IMR-90 (cell line): ENCODE measurements at regions not wholly inside any gene's neighbourhood (a gene's known extent, or its start where the extent isn't known, plus 50 kb on each side); places are given as distances from the start of the nearest gene placed in this dataset.

Experiments used
- ATAC-seq: fragments of 200-7000 bp; cut with Tn5 transposase; 2 replicates; pipeline ENCODE4 v1.9.1; 2020; ENCODE audit warnings: low read depth, mild to moderate bottlenecking, moderate library complexity
- BruUV-seq: library from RNA; stranded (reverse); fragments of 400-500 nt; replicated peaks from 2 replicates; lab custom pipeline; 2021; lab: Mats Ljungman, UMichigan
- CTCF ChIA-PET: fragments of 300-600 bp; formaldehyde crosslinking; extraction: SDS; loops from one replicate; lab custom pipeline; 2021; ENCODE audit warnings: antibody characterized with exemption; lab: Yijun Ruan, JAX
- POLR2A ChIA-PET: fragments of 300-600 bp; sonication (Branson Sonifier 250); formaldehyde crosslinking; loops from one replicate; lab custom pipeline; 2022; ENCODE audit warnings: antibody characterized with exemption; ENCODE audit not compliant: unreplicated experiment; lab: Charles Lee
- DNase-seq: peaks from one replicate; pipeline ENCODE4 v3.0.0; 2013
- H2AFZ ChIP-seq: replicated peaks from 2 replicates; pipeline ENCODE3; 2013; ENCODE audit warnings: low read length, mild to moderate bottlenecking; ENCODE audit not compliant: poor library complexity
- H2AK5ac ChIP-seq: 2 replicates; pipeline ENCODE4 v1.6.1; 2013; ENCODE audit warnings: low read depth, low read length, inconsistent platforms
- H2AK9ac ChIP-seq: replicated peaks from 2 replicates; pipeline ENCODE3; 2013; ENCODE audit warnings: mild to moderate bottlenecking, low read depth, low read length, moderate library complexity; ENCODE audit not compliant: poor library complexity
- H2BK120ac ChIP-seq: 2 replicates; pipeline ENCODE4 v1.6.1; 2013; ENCODE audit warnings: low read depth, low read length, inconsistent platforms
- H2BK15ac ChIP-seq: 3 replicates; pipeline ENCODE4 v1.6.1; 2013; ENCODE audit warnings: low read depth, low read length, inconsistent platforms
- H2BK20ac ChIP-seq: 2 replicates; pipeline ENCODE4 v1.6.1; 2013; ENCODE audit warnings: low read depth, mild to moderate bottlenecking, inconsistent platforms, low read length, moderate library complexity
- H2BK5ac ChIP-seq: 2 replicates; pipeline ENCODE4 v1.6.1; 2013; ENCODE audit warnings: mild to moderate bottlenecking, low read depth, low read length, inconsistent platforms; ENCODE audit not compliant: poor library complexity, severe bottlenecking
- H3K14ac ChIP-seq: replicated peaks from 2 replicates; pipeline ENCODE4 v1.6.1; 2013; ENCODE audit warnings: low read depth, low read length, inconsistent platforms
- H3K18ac ChIP-seq: 2 replicates; pipeline ENCODE4 v1.6.1; 2013; ENCODE audit warnings: low read depth, low read length, control low read depth
- H3K23ac ChIP-seq: 2 replicates; pipeline ENCODE4 v1.6.1; 2013; ENCODE audit warnings: low read depth, low read length, inconsistent platforms
- H3K27ac ChIP-seq: 2 replicates; pipeline ENCODE4 v1.5.1; 2013; ENCODE audit warnings: mild to moderate bottlenecking, control low read depth, low read length; ENCODE audit not compliant: insufficient read depth
- H3K27me3 ChIP-seq: 2 replicates; pipeline ENCODE4 v1.6.1; 2013; ENCODE audit warnings: low read length; ENCODE audit not compliant: control insufficient read depth, insufficient read depth
- H3K36me3 ChIP-seq: 2 replicates; pipeline ENCODE4 v1.6.1; 2013; ENCODE audit warnings: low read length, mixed read lengths; ENCODE audit not compliant: control insufficient read depth, insufficient read depth
- H3K4ac ChIP-seq: 2 replicates; pipeline ENCODE4 v1.6.1; 2013; ENCODE audit warnings: low read depth, low read length, inconsistent platforms
- H3K4me1 ChIP-seq: 2 replicates; pipeline ENCODE4 v1.6.1; 2013; ENCODE audit warnings: low read length, mixed read lengths; ENCODE audit not compliant: control insufficient read depth, insufficient read depth
- H3K4me2 ChIP-seq: 2 replicates; pipeline ENCODE4 v1.6.1; 2013; ENCODE audit warnings: low read depth, mild to moderate bottlenecking, control low read depth, low read length, moderate library complexity
- H3K4me3 ChIP-seq: 2 replicates; pipeline ENCODE4 v1.5.1; 2013; ENCODE audit warnings: low read depth, mild to moderate bottlenecking, control low read depth, low read length, moderate library complexity; ENCODE audit not compliant: insufficient read depth
- H3K56ac ChIP-seq: 2 replicates; pipeline ENCODE4 v1.6.1; 2013; ENCODE audit warnings: low read length, inconsistent platforms; ENCODE audit not compliant: insufficient read depth; ENCODE audit errors: extremely low read depth
- H3K79me1 ChIP-seq, 2 experiments: 2 replicates each; pipeline ENCODE4 v1.6.1; 2013; ENCODE audit warnings: low read length in 2 of 2, inconsistent platforms in 1 of 2, low read depth in 1 of 2
- H3K9ac ChIP-seq: 2 replicates; pipeline ENCODE4 v1.6.1; 2013; ENCODE audit warnings: low read depth, low read length, control low read depth
- H3K9me1 ChIP-seq: 2 replicates; pipeline ENCODE4 v1.6.1; 2013; ENCODE audit warnings: low read length, inconsistent platforms; ENCODE audit not compliant: insufficient read depth
- H3K9me3 ChIP-seq: 2 replicates; pipeline ENCODE4 v1.6.1; 2013; ENCODE audit warnings: low read length; ENCODE audit not compliant: control insufficient read depth, insufficient read depth
- H4K20me1 ChIP-seq: 2 replicates; pipeline ENCODE4 v1.6.1; 2013; ENCODE audit warnings: low read length, inconsistent platforms; ENCODE audit not compliant: insufficient read depth
- H4K5ac ChIP-seq: 2 replicates; pipeline ENCODE4 v1.6.1; 2013; ENCODE audit warnings: mild to moderate bottlenecking, low read depth, low read length, control low read depth
- H4K8ac ChIP-seq, 2 experiments: 2 replicates each; pipeline ENCODE4 v1.6.1; 2013; ENCODE audit warnings: low read depth in 2 of 2, low read length in 2 of 2, control low read depth in 1 of 2, inconsistent platforms in 1 of 2
- H4K91ac ChIP-seq: 2 replicates; pipeline ENCODE4 v1.6.1; 2013; ENCODE audit warnings: low read depth, low read length, inconsistent platforms; ENCODE audit not compliant: insufficient read depth
- BHLHE40 ChIP-seq: fragments of 150-350 bp; IDR thresholded peaks from 2 replicates; pipeline ENCODE4 v1.6.1; 2016; ENCODE audit warnings: mild to moderate bottlenecking, low read depth, low read length
- CEBPB ChIP-seq: IDR thresholded peaks from 2 replicates; pipeline ENCODE4 v1.6.1; 2012; ENCODE audit warnings: low read depth, low read length, improper control_type of control experiment
- CHD1 ChIP-seq: IDR thresholded peaks from 2 replicates; pipeline ENCODE4 v1.6.1; 2012; ENCODE audit warnings: low read depth, low read length, improper control_type of control experiment
- CTCF ChIP-seq: conservative IDR thresholded peaks from 2 replicates; pipeline ENCODE4 v1.5.1; 2012; ENCODE audit warnings: mild to moderate bottlenecking, low read depth, low read length, improper control_type of control experiment
- ELK1 ChIP-seq: fragments of 150-350 bp; IDR thresholded peaks from 2 replicates; pipeline ENCODE4 v1.6.1; 2016; ENCODE audit warnings: low read depth, mild to moderate bottlenecking, low read length, moderate library complexity, borderline replicate concordance
- FOS ChIP-seq: fragments of 150-350 bp; IDR thresholded peaks from 2 replicates; pipeline ENCODE4 v1.6.1; 2016; ENCODE audit warnings: low read depth, low read length
- MAFK ChIP-seq: IDR thresholded peaks from 2 replicates; pipeline ENCODE4 v1.6.1; 2012; ENCODE audit warnings: low read depth, low read length, improper control_type of control experiment
- MAZ ChIP-seq: IDR thresholded peaks from 2 replicates; pipeline ENCODE4 v1.6.1; 2012; ENCODE audit warnings: low read depth, mild to moderate bottlenecking, low read length, improper control_type of control experiment, moderate library complexity, borderline replicate concordance
- MXI1 ChIP-seq: IDR thresholded peaks from 2 replicates; pipeline ENCODE4 v1.6.1; 2012; ENCODE audit warnings: low read depth, mild to moderate bottlenecking, low read length, moderate library complexity, borderline replicate concordance
- NFE2L2 ChIP-seq: fragments of 150-350 bp; IDR thresholded peaks from 2 replicates; pipeline ENCODE4 v1.6.1; 2016; ENCODE audit warnings: low read depth, mild to moderate bottlenecking, low read length
- POLR2A ChIP-seq: IDR thresholded peaks from 2 replicates; pipeline ENCODE4 v1.6.1; 2012; ENCODE audit warnings: mild to moderate bottlenecking, low read depth, low read length
- RAD21 ChIP-seq: IDR thresholded peaks from 2 replicates; pipeline ENCODE4 v1.6.1; 2012; ENCODE audit warnings: low read length, improper control_type of control experiment
- RCOR1 ChIP-seq: IDR thresholded peaks from 2 replicates; pipeline ENCODE4 v1.6.1; 2012; ENCODE audit warnings: mild to moderate bottlenecking, low read length, improper control_type of control experiment; ENCODE audit not compliant: insufficient replicate concordance
- RFX5 ChIP-seq: IDR thresholded peaks from 2 replicates; pipeline ENCODE4 v1.8.0; 2012; ENCODE audit warnings: low read depth, mild to moderate bottlenecking, low read length, moderate library complexity
- SMC3 ChIP-seq: fragments of 150-350 bp; IDR thresholded peaks from 2 replicates; pipeline ENCODE4 v1.6.1; 2016; ENCODE audit warnings: low read depth, mild to moderate bottlenecking, antibody characterized with exemption, low read length, moderate library complexity
- WGBS, 2 experiments: methylation state at CpG; one replicate each; pipeline versions ENCODE4 v1.1.5 to v1.1.7; 2013; ENCODE audit warnings: missing lambda C conversion rate in 2 of 2; ENCODE audit not compliant: insufficient read length in 1 of 2; ENCODE audit errors: extremely low coverage in 2 of 2; 5-methylcytosine and 5-hydroxymethylcytosine counted together
- dilution Hi-C: fragments of 300-500 bp; cut with HindIII; formaldehyde crosslinking; loops from one replicate; pipeline ENCODE4 v1.14.3; 2018; ENCODE audit warnings: low sequenced_read_pairs; ENCODE audit not compliant: unreplicated experiment
- in situ Hi-C: fragments of 300-500 bp; cut with MboI; formaldehyde crosslinking; loops from 3 replicates; pipeline ENCODE4 v1.14.3; 2019; ENCODE audit warnings: low sequenced_read_pairs, inconsistent platforms, mixed read lengths
- intact Hi-C: fragments of 100-400 bp; cut with micrococcal nuclease; formaldehyde crosslinking; loops from 2 replicates; pipeline ENCODE4 v1.10.0; 2022
- TF ChIP-seq, protein P1 (sequence below): fragments of 150-350 bp; IDR thresholded peaks from 2 replicates; pipeline ENCODE4 v1.6.1; 2017; ENCODE audit warnings: mild to moderate bottlenecking, antibody characterized with exemption, low read length, low read depth

DNA sequence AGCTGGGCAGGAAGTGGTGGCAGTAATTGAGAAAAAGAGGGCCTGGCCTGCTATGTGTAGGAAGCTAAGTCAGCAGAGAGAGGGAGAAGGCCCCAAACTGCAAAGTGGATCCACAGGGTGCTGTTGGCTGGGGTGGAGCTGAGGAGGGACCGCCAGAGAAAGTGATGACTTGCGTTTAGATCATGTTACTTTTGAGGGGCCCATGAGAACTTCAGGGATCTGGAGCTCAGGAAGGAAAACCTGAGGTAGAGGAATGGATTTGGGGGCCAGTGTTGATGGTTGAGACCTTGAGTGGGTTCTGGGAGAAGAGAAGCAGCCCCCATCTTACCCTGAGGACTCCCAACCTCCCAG lies 155.5 kb downstream of the MRPL14 start:
- Histone ChIP-seq H3K79me1 (no peaks in the 10 kb centered on the region), H2BK20ac (peak overlapping the region; percentile 68), H4K5ac (peak overlapping the region; percentile 36), H2BK120ac (peak overlapping the region; percentile 84), H3K4me2 (no peak overlapping the region), H3K4me3 (no peak overlapping the region), H3K4me1 (peaks cover 19% of the 10 kb centered on the region), H3K9me3 (peaks cover 4% of the 10 kb centered on the region; the same call in 1 of the 2 replicates), H2BK5ac (no peak overlapping the region), H3K23ac (no peak overlapping the region), H3K9me1 (peaks cover 11% of the 10 kb centered on the region; the same call in 1 of the 2 replicates), H3K27me3 (no peaks in the 10 kb centered on the region), H3K9ac (0 out of 2 replicates have a peak overlapping the region, but pooled peaks have one; percentile 9), H2AK5ac (peak overlapping the region; percentile 96; the same call in 1 of the 2 replicates), H3K18ac (peak overlapping the region; percentile 38), H2BK15ac (peak overlapping the region; percentile 78; the same call in 1 of the 3 replicates), H3K27ac (peak overlapping the region; percentile 64; the same call in 1 of the 2 replicates), H3K36me3 (no peaks in the 10 kb centered on the region), H3K14ac (peak overlapping the region; percentile 64; the same call in 1 of the 2 replicates), H2AFZ (peak overlapping the region; percentile 83), H3K4ac (peak overlapping the region; percentile 79), H4K20me1 (no peaks in the 10 kb centered on the region), H4K8ac (peak overlapping the region; percentile 81 to 88; a peak in 3 of 4 replicates), H4K91ac (peak overlapping the region; percentile 79), H3K56ac (no peak overlapping the region; the same call in 1 of the 2 replicates), H2AK9ac (peak overlapping the region; percentile 87)
- no TSS peak for BruUV-seq
- POLR2A ChIA-PET: no interaction called here
- intact Hi-C loops (loop anchor here (2.0 kb wide), 1 partner anchor 19 kb away; no protein-coding TSS in a partner anchor), dilution Hi-C loops (no loop called here), in situ Hi-C loops (no loop called here)
- CTCF ChIA-PET: no interaction called here
- DNase-seq (no peak), ATAC-seq (no peak)
- TF ChIP-seq FOS (no peak), BHLHE40 (no peak), RFX5 (no peak), MAZ (no peak), MXI1 (no peak), MAFK (no peak), RAD21 (no peak), SMC3 (no peak), CEBPB (no peak), POLR2A (no peak), NFE2L2 (no peak), CTCF (no peak), CHD1 (no peak), ELK1 (no peak), RCOR1 (no peak)
- TF ChIP-seq, protein P1, sequence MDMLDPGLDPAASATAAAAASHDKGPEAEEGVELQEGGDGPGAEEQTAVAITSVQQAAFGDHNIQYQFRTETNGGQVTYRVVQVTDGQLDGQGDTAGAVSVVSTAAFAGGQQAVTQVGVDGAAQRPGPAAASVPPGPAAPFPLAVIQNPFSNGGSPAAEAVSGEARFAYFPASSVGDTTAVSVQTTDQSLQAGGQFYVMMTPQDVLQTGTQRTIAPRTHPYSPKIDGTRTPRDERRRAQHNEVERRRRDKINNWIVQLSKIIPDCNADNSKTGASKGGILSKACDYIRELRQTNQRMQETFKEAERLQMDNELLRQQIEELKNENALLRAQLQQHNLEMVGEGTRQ: no peak
- whole genome bisulfite sequencing, 2 experiments: no CpG with 5 or more reads among the region's 2 CpGs
